ENCODE measurements at regions not wholly inside any gene's neighbourhood (a gene's known extent, or its start where the extent isn't known, plus 50 kb on each side); places are given as distances from the start of the nearest gene placed in this dataset.
A peak's percentile ranks its signal among the peaks of the same experiment; 100 is the strongest.
"Not testable (repeated sequence)": the region's sequence is repeated elsewhere in the genome, so short reads cannot be mapped to it uniquely, and the experiment has no call there.

- DNase-seq: peak; percentile 68
These were observed 113.7 kb upstream of the SLC35F3 start for GRCh38 chr1:233790662-233791371.

GRCh38 chr1:233791372-233791703, 113.1 kb upstream of the SLC35F3 start:
- DNase-seq: no peak

- DNase-seq: no peak
These were observed 112.8 kb upstream of the SLC35F3 start for GRCh38 chr1:233791721-233792120.

- DNase-seq: no peak
These were observed 109.6 kb upstream of the SLC35F3 start for GRCh38 chr1:233794863-233795262.

GRCh38 chr1:233796146-233796783, 108.2 kb upstream of the SLC35F3 start:
- DNase-seq: peak; percentile 9

GRCh38 chr1:233802611-233803010, 101.9 kb upstream of the SLC35F3 start:
- DNase-seq: no peak

GRCh38 chr1:233805786-233806185, 98.7 kb upstream of the SLC35F3 start:
- DNase-seq: no peak

GRCh38 chr1:233815357-233815756, 89.1 kb upstream of the SLC35F3 start:
- no peak for DNase-seq

GRCh38 chr1:233815865-233816264, 88.6 kb upstream of the SLC35F3 start:
- DNase-seq: no peak

- DNase-seq: no peak
These were observed 88.1 kb upstream of the SLC35F3 start for GRCh38 chr1:233816348-233816747.

GRCh38 chr1:233819042-233819441, 85.4 kb upstream of the SLC35F3 start:
- DNase-seq: no peak

GRCh38 chr1:233824179-233824578, 80.3 kb upstream of the SLC35F3 start:
- not testable (repeated sequence) for DNase-seq

GRCh38 chr1:233827937-233828336, 76.5 kb upstream of the SLC35F3 start:
- DNase-seq: not testable (repeated sequence)

- DNase-seq: no peak
These were observed 76.0 kb upstream of the SLC35F3 start for GRCh38 chr1:233828480-233828879.

GRCh38 chr1:233834609-233835008, 69.9 kb upstream of the SLC35F3 start:
- DNase-seq: no peak

GRCh38 chr1:233838207-233838606, 66.3 kb upstream of the SLC35F3 start:
- DNase-seq: not testable (repeated sequence)

- DNase-seq: peak; percentile 9
These were observed 60.8 kb upstream of the SLC35F3 start for GRCh38 chr1:233843525-233844204.

- DNase-seq: no peak
These were observed 60.2 kb upstream of the SLC35F3 start for GRCh38 chr1:233844275-233844674.

GRCh38 chr1:233844692-233845091, 59.8 kb upstream of the SLC35F3 start:
- DNase-seq: no peak

All from kidney glomerular epithelial cell (primary cell).